Mucosa of descending colon (tissue), 3 donors: ENCODE measurements at regions not wholly inside any gene's neighbourhood (a gene's known extent, or its start where the extent isn't known, plus 50 kb on each side); places are given as distances from the start of the nearest gene placed in this dataset.

ENCODE experiments used
- ATAC-seq: fragments of 200-7000 bp; cut with Tn5 transposase; one replicate; pipeline ENCODE4 v1.9.1; 2020; ENCODE audit warnings: mild to moderate bottlenecking, moderate library complexity
- DNase-seq, 3 donors: peaks; one replicate each; pipeline ENCODE4 v3.0.0-alpha.2; 2020
- H3K36me3 ChIP-seq: fragments of 200-600 bp; one replicate; pipeline ENCODE4 v1.8.0; 2021; ENCODE audit warnings: low read depth, mild to moderate bottlenecking
- H3K4me1 ChIP-seq: fragments of 200-600 bp; one replicate; pipeline ENCODE4 v1.8.0; 2021; ENCODE audit warnings: low read depth, mild to moderate bottlenecking
- H3K4me3 ChIP-seq: fragments of 200-600 bp; one replicate; pipeline ENCODE4 v1.8.0; 2021; ENCODE audit warnings: mild to moderate bottlenecking
- H3K9me3 ChIP-seq: fragments of 200-600 bp; one replicate; pipeline ENCODE4 v1.8.0; 2021; ENCODE audit warnings: mild to moderate bottlenecking
- CTCF ChIP-seq: fragments of 200-600 bp; IDR thresholded peaks from one replicate; pipeline ENCODE4 v1.8.0; 2022; ENCODE audit warnings: antibody characterized with exemption, mild to moderate bottlenecking
- intact Hi-C, 2 donors: fragments of 100-400 bp; cut with DNase I in 1 of 2; cut with micrococcal nuclease in 1 of 2; formaldehyde crosslinking; loops; one replicate each; pipeline versions ENCODE4 v1.11.0 to v1.11.1; 2022; cut with DNase I, micrococcal nuclease
- donor health status: DM: no; HTN: no; CAD: no; lungs with moderate emphysema.
- donor health status: DM: no; HTN: no; CAD: no.
- donor health status: DM: no; HTN: yes; CAD: no.

- H3K9me3 ChIP-seq, result no peaks in the 10 kb centered on the region
- intact Hi-C loops, result no loop called here
Measured at GRCh38 chr2:107195631-107196030, 309.7 kb upstream of the ST6GAL2 start.

GRCh38 chr2:107197594-107198294 is 311.8 kb upstream of the ST6GAL2 start:
- Histone ChIP-seq H3K4me1 (no peaks in the 10 kb centered on the region), H3K9me3 (no peaks in the 10 kb centered on the region), H3K4me3 (no peak overlapping the region), H3K36me3 (no peaks in the 10 kb centered on the region)
- DNase-seq, result no peak
- no peak for ATAC-seq
- TF ChIP-seq CTCF, result no peak
- intact Hi-C loops, result no loop called here

More at GRCh38 chr2:107195631-107196030, 309.7 kb upstream of the ST6GAL2 start:
- no peak for DNase-seq
- TF ChIP-seq CTCF, result no peak
- H3K4me1 ChIP-seq, result no peaks in the 10 kb centered on the region
- H3K4me3 ChIP-seq, result no peak overlapping the region
- no peak for ATAC-seq
- no peaks in the 10 kb centered on the region for H3K36me3 ChIP-seq

- ATAC-seq, result no peak
- intact Hi-C loops, result no loop called here
Measured at GRCh38 chr2:107202962-107203591, 317.1 kb upstream of the ST6GAL2 start.

GRCh38 chr2:107215401-107216350 is 329.7 kb upstream of the ST6GAL2 start:
- DNase-seq, result no peak
- intact Hi-C loops, result no loop called here

More at GRCh38 chr2:107202962-107203591, 317.1 kb upstream of the ST6GAL2 start:
- Histone ChIP-seq H3K4me1 (no peaks in the 10 kb centered on the region), H3K36me3 (no peaks in the 10 kb centered on the region), H3K9me3 (no peaks in the 10 kb centered on the region), H3K4me3 (no peak overlapping the region)
- no peak for DNase-seq
- TF ChIP-seq CTCF, result no peak

More at GRCh38 chr2:107215401-107216350, 329.7 kb upstream of the ST6GAL2 start:
- no peak for TF ChIP-seq CTCF
- no peak for ATAC-seq
- Histone ChIP-seq H3K36me3 (no peaks in the 10 kb centered on the region), H3K4me3 (no peak overlapping the region), H3K9me3 (no peaks in the 10 kb centered on the region), H3K4me1 (no peaks in the 10 kb centered on the region)
